HG03571 (cell line): ENCODE measurements at regions not wholly inside any gene's neighbourhood (a gene's known extent, or its start where the extent isn't known, plus 50 kb on each side); places are given as distances from the start of the nearest gene placed in this dataset.
"Not testable (repeated sequence)": the region's sequence is repeated elsewhere in the genome, so short reads cannot be mapped to it uniquely, and the experiment has no call there.

Experiments used
- ATAC-seq: cut with Tn5 transposase; IDR thresholded peaks from one replicate; pipeline ENCODE4 v1.9.1; 2021; ENCODE audit not compliant: unreplicated experiment

DNA sequence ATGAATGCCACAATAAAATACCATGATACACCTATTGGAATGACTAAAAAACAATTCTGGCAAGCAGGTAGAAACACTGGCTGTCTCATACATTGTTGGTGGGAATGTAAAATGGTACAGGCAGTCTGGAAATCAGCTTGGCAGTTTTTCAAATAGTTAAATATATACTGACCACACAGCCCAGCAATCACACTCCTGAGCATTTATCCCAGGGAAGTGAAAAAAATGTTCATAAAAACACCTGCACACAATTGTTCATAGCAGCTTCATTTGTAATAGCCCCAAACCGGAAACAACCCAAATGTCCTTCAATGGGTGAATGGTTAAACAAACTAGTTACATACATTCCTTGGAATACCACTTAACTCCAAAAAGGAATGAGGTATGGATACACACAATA is 137.2 kb downstream of the TFCP2L1 start:
- ATAC-seq: no peak

DNA sequence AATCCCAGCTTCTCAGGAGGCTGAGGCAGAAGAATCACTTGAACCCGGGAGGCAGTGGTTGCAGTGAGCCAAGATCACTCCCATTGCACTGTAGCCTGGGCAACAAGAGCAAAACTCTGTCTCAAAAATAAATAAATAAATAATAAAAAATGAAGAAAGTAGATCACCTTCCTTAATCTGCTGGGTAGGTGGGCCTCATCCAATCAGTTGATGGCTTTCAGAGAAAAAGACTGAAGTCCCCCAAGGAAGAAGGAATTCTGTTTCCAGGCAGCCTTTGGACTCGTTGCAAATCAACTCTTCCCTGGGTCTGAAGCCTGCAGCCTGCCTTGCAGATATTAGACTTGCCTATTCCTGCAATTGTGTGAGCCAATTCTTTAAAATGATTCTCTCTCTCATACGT is 136.5 kb downstream of the TFCP2L1 start:
- ATAC-seq: no peak

DNA sequence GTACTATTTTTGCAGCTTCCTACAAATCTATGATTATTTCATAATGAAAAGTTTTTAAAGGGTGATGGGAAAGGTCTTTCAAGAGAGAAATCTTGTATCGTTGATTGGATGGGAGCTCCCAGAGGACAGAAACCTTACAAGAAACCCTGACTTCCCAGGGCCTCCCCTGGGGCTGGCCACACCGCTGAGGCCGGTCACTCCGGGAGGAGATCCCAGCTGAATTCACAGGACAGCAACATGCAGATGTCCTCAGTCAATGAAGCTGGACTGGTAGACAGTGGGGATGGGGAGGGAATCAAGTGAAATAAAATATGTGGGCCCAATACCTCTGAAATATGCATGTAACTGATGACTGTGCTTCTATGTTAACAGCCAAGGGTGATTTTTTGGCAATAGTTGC is 135.6 kb downstream of the TFCP2L1 start:
- no peak for ATAC-seq

DNA sequence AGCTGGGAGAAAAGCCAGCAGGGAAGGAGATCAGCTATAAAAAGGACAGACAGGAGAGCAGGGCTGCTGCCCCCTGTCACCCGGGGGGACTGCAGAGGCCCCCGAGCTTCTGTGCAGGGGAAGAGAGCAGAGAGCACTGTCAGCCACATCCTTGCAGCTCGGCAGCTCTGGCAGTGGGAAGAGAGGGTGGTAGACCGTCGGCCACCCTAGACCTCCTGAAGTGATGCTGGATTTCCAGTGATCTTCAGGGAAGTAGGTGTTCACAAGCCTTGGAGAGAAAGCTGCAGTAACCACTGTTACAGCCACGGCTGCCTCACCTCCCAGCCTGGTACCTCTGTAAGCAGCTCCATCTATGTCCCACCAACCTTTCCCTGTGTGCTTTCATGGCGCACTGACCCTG is 134.9 kb downstream of the TFCP2L1 start:
- ATAC-seq: no peak

DNA sequence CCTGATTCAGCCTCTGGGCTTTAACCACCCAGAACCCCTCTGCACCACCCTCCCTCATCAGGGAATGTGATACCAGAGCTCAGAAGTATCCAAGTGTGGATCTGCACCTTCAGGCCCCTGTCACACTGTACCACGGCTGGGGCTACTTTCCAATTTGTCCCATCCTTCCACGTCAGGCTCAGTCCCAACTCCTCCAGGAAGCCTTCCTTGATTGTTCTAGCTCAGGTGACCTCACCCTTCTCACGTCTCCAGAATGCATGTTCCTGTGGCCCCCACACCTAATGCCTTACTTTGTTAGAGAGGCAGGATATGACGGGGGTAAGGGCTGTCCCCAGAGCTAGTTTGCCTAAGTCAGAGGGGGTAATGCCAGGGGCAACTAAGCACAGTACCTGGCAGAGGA is 134.3 kb downstream of the TFCP2L1 start:
- ATAC-seq: no peak

DNA sequence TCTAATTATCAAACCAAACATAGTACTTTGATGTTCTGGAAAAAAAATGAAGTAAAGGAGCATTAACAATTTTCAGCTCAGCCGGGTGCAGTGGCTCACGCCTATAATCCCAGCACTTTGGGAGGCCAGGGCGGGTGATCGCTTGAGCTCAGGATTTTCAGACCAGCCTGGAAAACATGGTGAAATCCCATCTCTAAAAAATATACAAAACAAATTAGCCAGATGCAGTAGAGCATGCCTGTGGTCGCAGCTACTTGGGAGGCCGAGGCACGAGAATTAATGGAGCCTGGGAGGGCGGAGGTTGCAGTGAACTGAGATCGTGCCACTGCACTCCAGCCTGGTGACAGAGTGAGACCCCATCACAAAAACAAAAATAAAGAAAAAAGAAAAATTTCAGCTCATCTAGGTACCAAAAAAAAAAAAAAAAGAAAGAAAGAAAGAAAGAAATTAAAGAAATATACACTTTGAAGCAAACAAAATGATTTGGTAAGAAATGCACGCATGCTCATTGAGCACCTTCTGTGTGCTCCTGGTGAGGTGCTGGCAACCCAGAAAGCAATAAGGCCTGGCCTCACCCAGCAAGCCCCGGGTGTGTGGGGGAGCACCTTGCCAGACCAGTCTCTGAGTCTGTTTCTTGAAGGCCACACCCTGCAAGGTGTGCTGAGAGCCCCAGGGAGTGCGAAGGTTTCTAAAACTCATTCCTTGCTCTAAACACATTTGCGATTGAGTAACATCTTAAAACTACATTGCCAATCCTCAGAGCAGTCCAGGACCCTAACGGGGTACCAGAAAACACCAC is 133.5 kb downstream of the TFCP2L1 start:
- ATAC-seq: no peak

DNA sequence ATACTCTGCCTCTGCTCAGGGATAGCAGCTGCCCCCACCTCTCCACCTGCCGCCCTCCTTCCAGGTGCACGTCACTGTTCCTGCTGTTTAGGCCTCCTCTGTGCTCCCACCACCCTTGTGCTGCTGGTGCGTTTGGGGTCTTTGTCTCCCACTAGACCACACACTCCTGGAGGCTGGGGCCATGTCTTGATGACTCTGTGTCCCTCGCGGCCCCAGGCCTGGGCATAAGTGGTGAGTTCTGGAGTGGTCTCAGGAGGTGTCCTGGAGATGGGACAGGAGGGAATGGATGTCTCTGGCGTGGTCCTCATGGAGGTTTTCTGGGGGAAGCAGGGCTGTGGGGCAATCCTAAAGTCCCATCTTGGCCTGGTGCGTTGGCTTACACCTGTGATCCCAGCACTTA is 132.1 kb downstream of the TFCP2L1 start:
- no peak for ATAC-seq

DNA sequence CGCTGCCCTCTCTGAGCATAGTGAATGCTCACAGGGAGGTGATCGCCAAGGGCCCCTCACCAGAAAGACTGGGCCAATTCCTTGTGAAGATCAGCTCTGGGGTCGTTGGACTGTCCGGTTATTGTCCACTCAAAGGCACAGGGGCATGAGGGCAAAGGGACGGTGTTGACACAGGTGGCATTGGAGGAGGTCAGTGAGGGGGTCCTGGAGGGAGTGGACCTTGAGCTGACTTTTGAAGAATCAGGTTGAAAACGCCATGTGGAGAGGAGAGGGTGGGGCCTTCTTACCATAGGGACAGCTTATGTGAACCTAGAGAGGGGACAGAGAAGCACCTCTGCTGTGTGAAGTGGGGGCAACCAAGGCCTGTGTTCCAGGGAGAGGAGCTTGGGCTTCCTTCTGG is 131.5 kb downstream of the TFCP2L1 start:
- ATAC-seq: no peak

DNA sequence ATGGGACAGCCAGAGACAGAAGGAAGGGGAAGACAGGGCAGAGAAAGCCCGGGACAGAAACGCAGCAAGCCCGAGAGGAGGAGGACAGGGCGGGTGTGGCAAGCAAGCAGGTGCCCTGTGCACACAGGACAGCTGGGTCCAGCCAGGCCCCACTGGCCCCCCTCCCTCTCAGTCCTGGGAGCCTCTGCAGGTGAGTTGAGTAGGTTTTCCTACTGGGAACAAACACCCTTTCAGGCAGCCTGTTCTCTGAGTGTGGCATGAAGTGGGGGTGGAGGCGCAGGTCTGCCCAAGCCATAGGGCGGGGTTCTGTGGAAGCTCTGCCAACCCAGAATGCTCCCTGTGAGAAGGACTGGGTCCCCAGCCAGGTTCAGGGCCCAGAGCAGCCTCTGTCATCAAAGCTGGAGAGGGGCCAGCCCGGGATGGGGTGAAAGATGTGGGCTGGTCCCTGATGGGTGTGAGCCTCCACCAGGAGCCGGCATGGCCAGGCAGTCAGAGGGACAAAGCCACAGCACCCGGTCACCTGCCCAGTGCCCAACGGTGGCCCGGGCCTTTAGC is 129.4 kb downstream of the TFCP2L1 start:
- no peak for ATAC-seq

DNA sequence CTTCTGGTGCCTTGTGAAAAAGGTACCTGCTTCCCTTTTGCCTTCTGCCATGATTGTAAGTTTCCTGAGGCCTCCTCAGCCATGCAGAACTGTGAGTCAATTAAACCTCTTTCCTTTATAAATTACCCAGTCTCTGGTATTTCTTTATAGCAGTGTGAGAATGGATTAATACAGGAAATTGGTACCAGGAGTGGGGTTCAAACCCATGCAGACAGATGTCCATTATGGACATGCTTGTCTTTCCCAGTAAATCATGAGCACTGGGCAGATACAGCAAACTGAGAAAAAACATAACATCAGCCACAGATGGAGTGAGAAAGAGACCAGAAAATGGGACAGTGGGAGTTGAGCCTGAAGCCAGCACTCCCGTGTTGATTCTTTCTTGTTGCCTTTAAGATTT is 127.5 kb downstream of the TFCP2L1 start:
- not testable (repeated sequence) for ATAC-seq

DNA sequence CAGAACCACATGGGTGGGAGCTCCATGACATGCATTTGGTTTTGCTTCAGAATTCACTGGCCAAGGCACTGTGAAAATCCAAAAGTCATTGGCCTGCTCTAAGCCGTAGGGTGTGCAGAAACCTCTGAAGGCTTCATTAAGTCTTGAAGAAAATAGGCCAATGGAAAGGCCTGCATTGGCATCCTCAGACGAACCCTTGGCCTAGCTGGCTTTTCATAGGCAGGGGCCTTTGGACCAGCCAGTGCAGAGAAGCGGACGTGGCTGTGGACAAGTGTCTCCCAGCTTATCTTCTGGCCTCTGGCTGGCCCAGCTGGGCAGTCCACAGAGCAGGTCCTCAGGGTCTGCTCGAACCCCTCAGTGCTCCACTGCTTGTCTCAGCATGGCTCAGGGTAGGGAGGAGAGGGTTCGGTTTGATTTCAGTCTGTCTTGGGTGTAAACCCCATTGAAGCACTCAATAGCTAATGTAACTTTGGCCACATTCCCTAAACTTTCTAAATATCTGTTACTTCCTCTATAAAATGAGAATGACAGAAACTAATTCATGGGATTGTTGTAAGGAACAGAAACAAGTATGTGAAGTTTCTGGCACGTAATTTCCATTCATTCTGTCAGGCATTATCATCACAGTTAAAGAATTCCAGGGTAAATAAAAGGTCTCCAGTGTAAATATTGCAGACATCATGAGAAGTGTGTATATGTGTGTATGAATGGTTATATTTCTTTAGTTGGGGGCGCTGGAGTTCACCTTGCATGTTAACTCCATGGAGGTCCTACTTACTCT is 125.5 kb downstream of the TFCP2L1 start:
- ATAC-seq: no peak

DNA sequence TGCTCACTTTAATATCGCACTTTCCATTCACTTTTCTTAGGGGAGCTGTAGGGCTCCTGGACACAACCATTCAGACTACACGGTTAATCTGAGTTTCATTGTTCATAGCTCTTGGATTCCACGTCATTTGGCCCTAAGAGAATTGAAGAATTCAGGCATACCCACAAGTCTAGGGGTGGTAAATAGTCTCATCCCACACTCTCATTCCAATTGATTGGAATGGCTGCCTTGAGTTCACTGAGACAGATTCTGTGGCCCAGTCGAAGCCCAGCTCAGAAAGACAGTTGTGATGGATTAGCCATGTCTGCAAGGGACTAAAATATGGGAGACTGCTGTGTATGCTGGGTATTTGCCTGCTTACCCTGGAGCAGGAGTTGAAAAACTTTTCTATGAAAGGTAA is 124.6 kb downstream of the TFCP2L1 start:
- ATAC-seq: no peak

DNA sequence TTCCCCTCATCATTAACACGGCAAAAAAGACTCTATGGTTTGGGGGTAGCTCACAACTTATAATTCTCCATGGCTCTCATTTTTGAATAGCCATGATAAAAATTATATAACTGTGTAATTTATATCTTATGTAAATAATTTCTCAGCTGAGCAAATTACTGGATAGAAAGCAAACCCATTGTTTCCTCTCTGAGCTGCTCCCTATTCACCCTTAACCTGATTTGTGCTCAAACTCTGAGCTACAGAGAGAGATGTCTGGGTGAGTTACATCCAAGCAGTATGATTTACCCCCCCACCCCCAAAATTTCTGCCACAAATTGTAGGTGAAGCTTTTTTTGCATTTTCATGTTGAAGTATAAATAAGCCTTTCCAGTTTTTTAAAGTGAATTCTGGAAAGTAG is 123.7 kb downstream of the TFCP2L1 start:
- ATAC-seq: no peak

DNA sequence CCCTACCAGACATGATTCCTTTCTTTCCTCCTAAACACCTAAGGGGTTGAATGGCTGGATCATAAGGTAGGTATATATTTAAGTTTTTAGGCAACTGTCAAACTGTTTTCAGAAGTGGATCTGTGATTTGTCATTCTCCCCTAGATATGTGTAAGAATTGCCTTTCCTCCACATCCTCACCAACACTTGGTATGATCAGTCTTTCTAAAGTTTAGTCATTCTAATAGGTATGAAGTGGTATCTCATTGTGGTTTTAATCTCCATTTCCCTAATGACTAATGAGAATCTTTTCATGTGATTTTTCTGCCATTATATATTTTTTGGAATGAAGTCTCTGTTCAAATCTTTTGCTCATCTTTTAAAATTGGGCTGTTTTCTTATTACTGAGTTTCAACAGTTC is 122.1 kb downstream of the TFCP2L1 start:
- ATAC-seq: no peak

DNA sequence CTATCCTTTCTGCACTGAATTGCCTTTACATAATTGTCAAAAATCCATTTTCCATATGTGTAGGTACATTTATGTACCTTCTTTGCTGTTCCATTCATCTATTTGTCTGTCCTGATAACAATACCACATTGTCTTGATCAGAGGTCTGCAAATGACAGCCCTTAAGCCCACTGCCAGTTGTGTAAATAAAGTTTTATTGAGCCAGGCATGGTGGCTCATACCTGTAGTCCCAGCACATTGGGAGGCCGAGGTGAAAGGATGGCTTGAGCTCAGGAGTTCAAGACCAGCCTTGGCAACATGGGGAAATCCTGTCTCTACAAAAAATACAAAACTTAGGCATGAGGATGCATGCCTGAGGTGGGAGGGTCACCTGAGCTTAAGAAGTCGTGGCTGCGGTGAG is 121.0 kb downstream of the TFCP2L1 start:
- ATAC-seq: no peak

DNA sequence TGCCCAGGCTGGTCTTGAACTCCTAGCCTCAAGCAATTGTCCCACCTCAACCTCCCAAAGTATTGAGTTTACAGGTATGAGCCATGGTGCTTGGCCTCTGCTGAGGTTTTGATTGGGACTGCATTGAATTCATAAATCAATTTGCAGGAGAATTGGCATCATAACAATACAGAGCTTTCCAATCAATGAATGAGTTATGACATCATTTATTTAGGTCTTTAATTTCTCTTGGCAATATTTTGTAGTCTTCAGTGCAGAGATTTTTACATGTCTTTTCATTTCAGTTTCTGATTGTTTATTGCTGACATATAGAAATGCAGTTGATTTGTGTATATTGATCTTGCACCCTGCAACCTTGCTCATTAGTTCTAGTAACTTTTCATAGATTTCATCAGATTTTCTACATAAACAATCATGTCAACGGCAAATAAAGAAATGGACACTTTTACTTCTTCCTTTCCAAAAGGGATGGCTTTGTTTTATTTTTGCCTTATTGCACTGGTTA is 119.9 kb downstream of the TFCP2L1 start:
- ATAC-seq: no peak
